IPS-15b (cell line): ENCODE measurements at regions not wholly inside any gene's neighbourhood (a gene's known extent, or its start where the extent isn't known, plus 50 kb on each side); places are given as distances from the start of the nearest gene placed in this dataset.

ENCODE experiments used
- H3K27me3 ChIP-seq: one replicate; pipeline ENCODE4 v1.6.1; 2013; ENCODE audit warnings: low read length; ENCODE audit not compliant: control insufficient read depth, insufficient read depth
- H3K36me3 ChIP-seq: one replicate; pipeline ENCODE4 v1.6.1; 2013; ENCODE audit warnings: low read length; ENCODE audit not compliant: control insufficient read depth, insufficient read depth
- H3K4me1 ChIP-seq: one replicate; pipeline ENCODE4 v1.6.1; 2013; ENCODE audit warnings: mild to moderate bottlenecking, low read length; ENCODE audit not compliant: control insufficient read depth, insufficient read depth
- H3K4me3 ChIP-seq: one replicate; pipeline ENCODE4 v1.5.1; 2013; ENCODE audit warnings: low read depth, low read length
- H3K9ac ChIP-seq: one replicate; pipeline ENCODE4 v1.6.1; 2013; ENCODE audit warnings: low read depth, mild to moderate bottlenecking, low read length
- H3K9me3 ChIP-seq: one replicate; pipeline ENCODE4 v1.6.1; 2013; ENCODE audit warnings: mild to moderate bottlenecking, low read length; ENCODE audit not compliant: control insufficient read depth, insufficient read depth

DNA sequence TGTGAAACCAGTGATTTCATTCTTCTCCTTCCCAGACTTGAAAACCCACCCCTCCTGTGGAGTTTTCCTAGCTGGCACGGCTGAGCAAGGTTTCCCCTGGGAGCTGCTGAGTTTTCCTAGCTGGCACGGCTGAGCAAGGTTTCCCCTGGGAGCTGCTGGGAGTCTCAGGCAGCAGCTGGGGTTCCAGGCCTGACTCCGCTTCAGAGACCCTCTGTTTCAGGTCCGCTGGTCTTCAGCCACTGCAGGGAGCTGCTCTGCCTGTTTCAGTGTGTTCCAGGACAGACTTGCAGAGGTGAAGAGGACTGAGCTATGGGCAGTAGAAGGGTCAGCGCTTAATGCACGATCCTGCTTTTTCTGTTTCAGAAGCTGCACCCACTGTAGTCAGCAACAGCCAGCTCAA lies 104.9 kb downstream of the XRCC2 start:
- Histone ChIP-seq H3K27me3 (no peaks in the 10 kb centered on the region), H3K9me3 (no peaks in the 10 kb centered on the region), H3K36me3 (no peaks in the 10 kb centered on the region), H3K4me3 (no peak overlapping the region), H3K9ac (no peak overlapping the region), H3K4me1 (no peaks in the 10 kb centered on the region)

DNA sequence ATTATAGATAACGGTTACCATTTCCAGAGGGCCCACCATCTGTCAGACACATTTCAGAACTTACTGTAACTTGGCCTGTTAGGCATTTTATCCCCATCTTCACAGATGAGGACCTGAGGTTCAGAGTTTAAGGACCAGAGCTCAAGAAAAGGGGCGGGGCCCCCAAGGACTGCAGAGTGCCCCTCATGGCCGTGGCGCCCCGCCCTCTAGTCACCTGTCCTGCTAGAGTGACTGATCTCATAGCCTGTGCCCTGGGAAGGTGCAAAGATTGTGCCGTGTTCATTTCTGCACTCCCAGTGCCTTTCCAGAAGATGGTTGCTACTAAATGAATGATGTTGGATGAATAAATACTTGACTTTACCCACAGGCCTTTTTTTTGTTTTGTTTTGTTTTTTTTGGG lies 107.0 kb downstream of the XRCC2 start:
- Histone ChIP-seq H3K36me3 (no peaks in the 10 kb centered on the region), H3K27me3 (no peaks in the 10 kb centered on the region), H3K9ac (no peak overlapping the region), H3K4me3 (no peak overlapping the region), H3K9me3 (no peaks in the 10 kb centered on the region), H3K4me1 (no peaks in the 10 kb centered on the region)

DNA sequence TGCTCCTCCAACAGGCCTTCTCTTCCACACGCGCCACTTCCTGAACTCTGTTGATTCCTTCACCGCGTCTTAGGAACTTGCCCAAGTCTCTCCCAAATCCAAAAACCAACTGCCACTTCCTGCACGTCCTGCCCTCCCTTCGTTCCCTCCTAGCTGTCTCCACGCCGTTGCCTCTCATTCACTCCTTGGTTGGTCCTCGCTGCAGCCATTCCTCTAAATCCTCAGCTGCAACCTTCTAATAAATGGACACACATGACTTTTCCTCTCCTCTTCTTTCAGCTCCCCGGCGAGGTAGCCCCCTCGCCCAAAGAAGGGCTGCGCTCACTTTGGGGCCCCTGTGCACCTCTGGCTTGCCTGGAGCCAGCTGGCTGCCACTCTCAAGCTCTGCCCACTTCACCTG lies 110.2 kb downstream of the XRCC2 start:
- no peak overlapping the region for H3K4me3 ChIP-seq

DNA sequence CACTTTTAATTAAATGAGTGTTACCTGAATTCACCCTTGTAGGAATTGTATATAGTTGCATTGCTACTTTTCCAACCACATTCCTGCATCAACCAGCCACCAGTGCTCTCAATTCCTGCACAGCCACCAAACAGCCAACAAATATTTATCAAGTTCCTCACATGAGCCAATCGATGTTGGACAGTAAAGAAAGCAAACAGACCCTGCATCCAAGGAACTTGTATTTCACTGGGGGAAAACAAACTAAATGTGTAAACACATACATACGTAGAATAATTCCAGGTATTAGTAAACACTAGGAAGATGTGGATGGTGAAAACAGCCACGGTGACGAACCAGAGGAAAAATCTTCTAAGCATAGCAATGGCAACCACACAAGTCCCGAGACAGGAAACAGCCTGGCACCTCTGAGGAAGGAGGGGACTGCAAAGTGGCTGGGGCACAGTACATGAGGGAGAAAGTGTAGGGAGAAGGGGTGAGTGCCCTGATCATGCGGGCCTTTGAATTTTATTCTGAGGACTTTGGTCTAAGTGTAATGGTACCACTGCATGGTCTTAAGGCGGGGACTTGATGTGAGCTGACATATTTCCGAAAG lies 111.2 kb downstream of the XRCC2 start:
- Histone ChIP-seq H3K27me3 (no peaks in the 10 kb centered on the region), H3K4me1 (no peaks in the 10 kb centered on the region), H3K9me3 (no peaks in the 10 kb centered on the region), H3K36me3 (no peaks in the 10 kb centered on the region), H3K4me3 (no peak overlapping the region), H3K9ac (no peak overlapping the region)

More for the DNA sequence above, 110.2 kb downstream of the XRCC2 start:
- Histone ChIP-seq H3K4me1 (no peaks in the 10 kb centered on the region), H3K9ac (no peak overlapping the region), H3K27me3 (no peaks in the 10 kb centered on the region), H3K36me3 (no peaks in the 10 kb centered on the region), H3K9me3 (no peaks in the 10 kb centered on the region)

DNA sequence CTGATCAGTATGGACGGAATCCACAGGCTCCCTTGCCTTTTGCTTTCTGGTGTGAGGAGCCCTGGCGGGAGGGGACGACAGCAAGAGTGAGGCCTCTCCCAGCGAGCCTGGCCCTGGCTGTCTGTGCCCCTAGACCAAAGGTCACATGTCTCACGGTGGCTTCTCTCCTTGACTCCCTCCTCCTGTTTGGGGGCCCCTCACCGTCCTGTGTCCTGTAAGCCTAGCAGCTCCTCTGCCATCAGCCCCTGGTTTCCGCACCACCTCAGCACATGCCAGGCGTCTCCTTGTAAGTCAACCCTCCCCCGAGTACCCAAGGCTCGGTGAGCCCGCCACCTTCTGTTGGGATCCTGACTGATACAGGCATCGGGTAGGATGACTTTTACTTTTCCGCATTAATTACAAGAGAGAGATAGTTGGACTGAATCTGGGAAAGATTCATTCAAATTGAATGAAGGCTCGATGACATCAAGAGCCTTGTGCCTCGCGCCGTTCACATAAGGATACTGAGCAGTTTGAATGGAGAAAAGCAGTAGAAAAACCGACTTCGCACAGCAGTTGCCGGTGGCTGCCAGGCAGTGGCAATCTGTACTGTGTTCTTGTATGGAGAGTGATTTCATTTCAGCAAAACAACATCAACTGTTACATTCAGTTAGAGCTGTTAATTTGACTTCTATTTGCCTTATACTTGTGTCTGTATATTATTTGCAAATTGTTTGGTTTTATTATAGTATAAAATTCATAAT lies 119.8 kb downstream of the XRCC2 start:
- Histone ChIP-seq H3K9me3 (no peaks in the 10 kb centered on the region), H3K27me3 (no peaks in the 10 kb centered on the region), H3K4me1 (peaks cover 7% of the 10 kb centered on the region), H3K36me3 (no peaks in the 10 kb centered on the region), H3K4me3 (no peak overlapping the region), H3K9ac (no peak overlapping the region)

DNA sequence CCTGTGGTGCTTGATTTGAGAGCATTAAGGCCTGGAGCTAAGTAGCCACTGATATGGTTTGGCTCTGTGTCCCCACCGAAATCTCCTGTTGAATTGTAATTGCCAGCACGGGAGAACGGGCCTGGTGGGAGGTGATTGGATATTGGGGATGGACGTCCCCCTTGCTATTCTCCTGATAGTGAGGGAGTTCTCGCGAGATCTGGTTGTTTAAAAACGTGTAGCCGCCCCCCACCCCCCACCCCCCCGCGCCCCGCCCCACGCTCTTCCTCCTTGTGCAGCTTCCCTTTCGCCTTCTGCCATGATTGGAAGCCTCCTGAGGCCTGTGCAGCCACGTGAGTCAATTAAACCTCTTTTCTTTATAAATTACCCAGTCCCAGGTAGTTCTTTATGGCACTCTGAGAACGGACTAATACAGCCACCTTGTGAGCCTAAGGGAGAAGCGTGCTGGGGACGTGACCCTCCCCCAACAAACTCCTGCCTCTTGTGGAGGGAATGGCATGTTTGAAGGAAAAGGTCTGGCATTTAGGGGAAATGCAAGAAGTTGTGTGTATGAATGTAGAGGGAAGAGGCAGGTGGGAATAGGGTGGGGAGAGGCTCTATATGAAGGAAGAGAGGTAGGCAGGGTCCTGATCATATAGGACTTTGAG lies 118.0 kb upstream of the KMT2C start:
- Histone ChIP-seq H3K27me3 (no peaks in the 10 kb centered on the region), H3K36me3 (no peaks in the 10 kb centered on the region), H3K4me1 (peaks cover 7% of the 10 kb centered on the region), H3K9ac (no peak overlapping the region), H3K4me3 (peak overlapping the region; percentile 22), H3K9me3 (no peaks in the 10 kb centered on the region)

DNA sequence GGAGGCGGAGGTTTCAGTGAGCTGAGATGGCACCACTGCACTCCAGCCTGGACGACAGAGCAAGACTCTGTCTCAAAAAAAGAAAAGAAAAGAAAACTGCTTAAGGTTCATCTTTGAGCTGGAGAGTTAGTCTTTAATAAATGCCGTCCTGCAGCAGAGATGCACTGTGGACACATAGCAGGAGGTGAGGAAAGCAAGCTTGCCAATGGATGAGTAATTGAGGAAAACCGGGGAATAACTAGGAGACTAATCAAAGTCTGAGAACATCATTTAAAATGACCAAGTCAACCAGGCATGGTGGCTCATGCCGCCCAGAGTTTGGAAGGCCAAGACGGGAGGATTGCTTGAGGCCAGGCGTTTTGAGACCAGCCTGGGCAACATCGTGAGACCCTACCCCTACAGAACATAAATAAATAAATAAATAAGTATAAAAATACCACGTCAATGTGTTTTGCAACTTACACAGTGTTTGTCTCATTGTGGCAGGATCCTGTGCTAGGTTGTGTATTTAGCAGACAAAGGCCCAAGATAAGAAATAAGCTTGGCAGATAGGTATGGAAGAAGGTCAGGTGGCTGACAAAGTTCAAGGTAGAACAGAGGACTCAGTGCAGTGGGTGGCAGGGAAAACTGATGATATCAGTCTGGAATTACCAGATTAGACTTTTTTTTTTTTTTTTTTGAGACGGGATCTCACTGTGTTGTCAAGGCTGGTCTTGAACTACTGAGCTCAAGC lies 115.7 kb upstream of the KMT2C start:
- Histone ChIP-seq H3K4me1 (peaks cover 7% of the 10 kb centered on the region), H3K36me3 (no peaks in the 10 kb centered on the region), H3K27me3 (no peaks in the 10 kb centered on the region), H3K4me3 (no peak overlapping the region), H3K9me3 (no peaks in the 10 kb centered on the region), H3K9ac (no peak overlapping the region)

DNA sequence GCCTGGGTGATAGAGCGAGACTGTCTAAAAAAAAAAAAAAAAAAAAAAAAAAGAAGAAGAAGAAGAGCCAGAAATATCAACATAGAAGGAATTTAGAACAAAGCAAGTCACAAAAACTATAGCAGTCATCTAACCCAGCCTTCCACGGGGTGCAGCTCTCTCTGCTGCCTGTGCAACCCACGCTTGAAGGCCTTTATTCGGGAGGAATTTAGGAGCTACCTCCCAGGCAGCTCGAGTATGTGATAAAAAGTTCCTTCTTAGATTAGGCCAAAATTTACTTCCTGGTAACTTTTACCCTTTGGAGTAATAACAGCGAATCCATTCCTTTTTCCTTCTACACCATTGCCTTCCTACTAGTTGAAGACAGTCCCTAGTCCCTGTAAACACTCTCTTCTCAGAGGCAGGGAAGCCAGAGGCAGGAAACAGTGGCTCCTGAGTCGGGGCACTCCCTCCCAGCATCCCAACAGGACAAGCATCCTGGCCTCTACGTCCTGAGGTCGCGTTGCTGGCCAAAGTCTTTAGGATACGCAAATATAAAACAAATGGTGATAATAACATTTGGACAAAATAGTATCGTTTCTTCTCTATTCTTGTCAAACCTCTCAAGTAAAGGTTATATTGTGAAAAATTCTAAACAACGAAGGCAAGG lies 109.3 kb upstream of the KMT2C start:
- H3K36me3 ChIP-seq, result no peaks in the 10 kb centered on the region
- H3K4me3 ChIP-seq, result peak overlapping the region; percentile 18
- H3K27me3 ChIP-seq, result no peaks in the 10 kb centered on the region
- H3K9ac ChIP-seq, result no peak overlapping the region
- peaks cover 3% of the 10 kb centered on the region for H3K4me1 ChIP-seq
- no peaks in the 10 kb centered on the region for H3K9me3 ChIP-seq

DNA sequence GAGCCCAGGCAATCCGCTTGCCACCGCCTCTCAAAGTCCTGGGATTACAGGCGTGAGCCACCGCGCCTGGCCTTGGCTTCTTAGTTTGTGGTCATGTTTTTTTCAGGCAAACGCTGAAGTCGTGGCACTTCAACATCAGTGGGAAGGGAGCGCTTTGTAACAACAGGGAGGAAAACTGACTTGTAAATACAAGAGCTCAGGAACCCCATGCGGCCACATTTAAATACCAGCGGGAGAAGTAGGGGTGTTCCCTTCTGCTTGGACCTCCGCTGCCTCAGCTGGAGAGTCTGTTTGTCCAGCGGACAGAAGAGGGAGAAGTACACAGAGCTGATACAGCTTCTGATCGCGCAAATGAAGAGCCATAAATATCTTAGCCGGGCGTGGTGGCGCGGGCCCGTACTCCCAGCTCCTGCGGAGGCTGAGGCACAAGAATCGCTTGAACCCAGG lies 108.7 kb upstream of the KMT2C start:
- Histone ChIP-seq H3K9ac (peak overlapping the region; percentile 26), H3K9me3 (no peaks in the 10 kb centered on the region), H3K4me1 (peaks cover 3% of the 10 kb centered on the region), H3K4me3 (peak overlapping the region; percentile 18), H3K36me3 (no peaks in the 10 kb centered on the region), H3K27me3 (no peaks in the 10 kb centered on the region)

DNA sequence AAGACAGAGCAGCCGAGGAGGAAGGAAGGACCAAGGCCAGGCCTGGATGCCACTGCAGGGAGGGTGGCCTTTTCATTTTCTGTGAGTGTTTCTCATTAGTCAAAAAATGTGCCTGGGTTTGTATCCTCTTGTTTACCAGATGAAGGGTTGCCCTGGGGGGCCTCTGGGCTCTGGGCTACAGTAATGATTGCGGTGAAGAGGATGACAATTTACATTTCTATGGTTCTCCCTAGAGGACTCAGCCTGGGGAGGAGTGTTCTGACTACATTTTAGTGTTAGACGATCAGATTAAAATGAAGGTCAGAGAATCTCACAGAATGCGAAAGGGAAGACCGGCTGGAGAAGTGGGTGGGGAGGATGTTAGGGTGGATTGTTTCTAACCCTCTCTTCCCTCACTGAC lies 108.0 kb upstream of the KMT2C start:
- no peaks in the 10 kb centered on the region for H3K9me3 ChIP-seq
- H3K27me3 ChIP-seq, result no peaks in the 10 kb centered on the region
- H3K9ac ChIP-seq, result no peak overlapping the region
- peaks cover 3% of the 10 kb centered on the region for H3K4me1 ChIP-seq
- no peaks in the 10 kb centered on the region for H3K36me3 ChIP-seq
- H3K4me3 ChIP-seq, result no peak overlapping the region

DNA sequence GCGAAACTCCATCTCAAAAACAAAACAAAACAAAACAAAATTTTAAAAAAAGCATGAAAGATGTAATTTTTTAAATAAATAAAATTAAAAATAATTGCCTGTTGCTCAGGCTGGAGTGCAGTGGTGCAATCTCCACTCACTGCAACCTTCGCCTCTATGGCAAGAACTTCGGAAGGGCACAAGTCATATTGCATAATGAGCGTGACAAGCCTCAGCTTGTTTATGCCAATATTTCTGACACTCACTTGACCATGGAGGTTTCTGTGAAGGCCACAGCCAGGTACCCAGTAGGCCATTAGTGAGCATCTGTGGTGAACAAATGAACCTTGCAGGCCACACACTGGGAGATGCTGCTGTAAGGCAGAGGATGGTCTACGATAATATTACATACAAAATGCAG lies 106.1 kb upstream of the KMT2C start:
- no peak overlapping the region for H3K4me3 ChIP-seq
- no peaks in the 10 kb centered on the region for H3K36me3 ChIP-seq
- H3K9me3 ChIP-seq, result no peaks in the 10 kb centered on the region

More for the DNA sequence above, 106.1 kb upstream of the KMT2C start:
- Histone ChIP-seq H3K4me1 (peaks cover 3% of the 10 kb centered on the region), H3K27me3 (no peaks in the 10 kb centered on the region), H3K9ac (no peak overlapping the region)
